ENCODE measurements at regions not wholly inside any gene's neighbourhood (a gene's known extent, or its start where the extent isn't known, plus 50 kb on each side); places are given as distances from the start of the nearest gene placed in this dataset.

DNA sequence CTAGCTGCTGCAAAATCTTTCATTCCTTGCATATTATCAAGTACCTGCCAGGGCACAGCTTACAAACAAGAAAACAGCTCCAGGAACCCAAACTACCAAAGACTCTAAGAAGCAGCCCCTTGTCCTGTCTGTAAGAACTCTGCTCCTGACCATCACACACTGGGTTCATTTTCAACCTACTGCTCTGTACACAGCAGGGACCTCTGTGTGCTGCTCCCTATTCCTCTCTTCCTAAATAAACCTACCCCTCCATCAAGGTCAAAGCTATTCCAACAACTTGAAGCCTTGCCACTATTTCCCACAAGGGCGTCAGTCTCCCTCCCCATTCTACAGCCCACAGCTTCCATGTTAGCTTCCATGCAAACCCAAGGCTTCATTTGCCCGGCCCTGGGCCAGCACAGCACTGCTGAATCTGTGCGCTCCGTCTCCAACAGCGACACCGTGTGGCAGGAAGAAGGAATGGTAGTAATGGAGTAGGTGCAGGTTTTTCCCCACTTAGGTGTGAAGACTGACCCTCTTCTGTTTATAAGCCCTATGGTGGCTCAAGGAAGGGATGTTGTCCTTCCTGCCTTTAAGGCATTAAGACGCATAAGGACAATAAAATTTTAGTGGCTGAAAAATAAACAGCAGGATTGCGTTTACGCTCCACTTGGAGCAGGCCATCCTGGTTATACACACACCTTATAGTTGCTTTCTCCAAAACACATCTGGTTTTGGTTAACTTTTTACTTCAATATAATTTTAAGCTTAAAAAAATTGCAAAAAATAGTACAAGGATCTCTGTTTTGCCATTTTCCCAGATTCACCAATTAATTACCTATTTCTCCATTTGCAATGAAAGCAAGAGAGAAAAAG, 115.2 kb upstream of the NXT1 start:
- Histone ChIP-seq H2BK5ac (ENCODE audit: low read depth, low read length, poor library complexity, severe bottlenecking) (no peak overlapping the region), H4K91ac (ENCODE audit: low read length) (no peak overlapping the region), H3K18ac (ENCODE audit: low read depth in 1 of 2, low read length in 2 of 2) (peak overlapping the region in 1 of 2 experiments; percentile 14), H3K9ac (ENCODE audit: low read length) (no peak overlapping the region), H3K23ac (ENCODE audit: low read length in 2 of 2) (no peak overlapping the region), H2AFZ (ENCODE audit: low read depth, low read length) (peak overlapping the region; percentile 18), H3K27me3 (ENCODE audit: control insufficient read depth in 1 of 2, insufficient read depth in 1 of 2, low read length in 2 of 2) (no peaks in the 10 kb centered on the region), H3K4ac (ENCODE audit: low read depth in 1 of 2, low read length in 2 of 2) (no peak overlapping the region), H2BK120ac (ENCODE audit: low read depth, low read length) (no peak overlapping the region), H2BK15ac (ENCODE audit: low read depth, poor library complexity, severe bottlenecking) (no peak overlapping the region), H3K79me1 (replicated peaks; ENCODE audit: low read length, poor library complexity, severe bottlenecking) (no peaks in the 10 kb centered on the region), H3K9me3 (ENCODE audit: control insufficient read depth, low read length) (peaks cover 11% of the 10 kb centered on the region), H2AK5ac (ENCODE audit: low read length, severe bottlenecking) (no peak overlapping the region), H2BK12ac (ENCODE audit: low read length in 2 of 2) (no peak overlapping the region), H3K4me1 (ENCODE audit: control insufficient read depth, insufficient read depth, low read depth, low read length) (peaks cover 5% of the 10 kb centered on the region), H3K4me2 (ENCODE audit: low read length, poor library complexity, severe bottlenecking) (no peak overlapping the region), H3K14ac (ENCODE audit: low read length in 2 of 2) (no peak overlapping the region), H3K36me3 (ENCODE audit: control insufficient read depth in 1 of 2, insufficient read depth in 2 of 2, low read depth in 1 of 2, low read length in 2 of 2) (no peaks in the 10 kb centered on the region), H4K8ac (ENCODE audit: low read length) (no peak overlapping the region), H3K4me3 (ENCODE audit: insufficient read depth in 1 of 2, low read depth in 1 of 2, low read length in 2 of 2) (no peak overlapping the region), H3K27ac (ENCODE audit: low read length, poor library complexity, severe bottlenecking) (no peak overlapping the region)
- DNase-seq: peak; percentile 69
- WGBS: 4% methylated on average over 6 of the region's 9 CpGs

DNA sequence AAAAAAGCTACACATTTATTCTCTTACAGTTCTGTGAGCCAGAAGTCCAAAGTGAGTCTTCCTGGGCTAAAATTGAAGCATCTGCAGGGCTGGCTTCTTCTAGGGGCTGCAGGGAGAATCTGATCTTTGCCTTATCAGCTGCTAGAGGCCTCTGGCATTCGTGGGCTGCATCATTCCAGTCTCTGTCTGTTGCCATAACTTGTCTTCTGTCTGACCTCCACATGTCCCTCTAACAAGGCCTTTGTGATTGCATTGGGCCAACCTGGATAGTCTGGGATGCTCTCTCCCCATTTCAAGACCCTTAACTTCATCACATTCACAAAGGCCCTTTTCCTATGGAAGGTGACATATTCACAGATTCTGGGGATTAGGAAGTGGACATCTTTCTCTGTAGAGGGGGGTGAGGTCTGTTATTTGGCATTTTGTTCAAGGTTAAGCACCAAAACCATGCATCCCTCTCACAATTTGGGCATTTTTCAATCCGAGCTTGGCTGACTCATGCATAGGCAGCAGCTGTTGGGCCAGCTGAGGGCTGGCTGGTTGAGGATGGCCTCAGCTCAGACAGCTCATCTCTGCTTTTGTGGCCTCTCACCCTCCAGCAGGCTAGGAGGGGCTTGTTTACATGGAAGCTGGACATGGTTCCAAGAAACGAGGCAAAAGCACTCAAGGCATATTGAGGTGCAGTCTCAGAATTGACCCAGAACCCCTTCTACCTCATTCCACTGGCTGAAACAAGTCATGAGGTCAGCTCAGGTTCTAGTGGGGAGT, 116.1 kb upstream of the NXT1 start:
- no peak overlapping the region for H3K4me3 ChIP-seq (ENCODE audit: insufficient read depth in 1 of 2, low read depth in 1 of 2, low read length in 2 of 2)
- no peak overlapping the region for H2BK120ac ChIP-seq (ENCODE audit: low read depth, low read length)
- WGBS: 29% methylated on average over 3 of the region's 3 CpGs

DNA sequence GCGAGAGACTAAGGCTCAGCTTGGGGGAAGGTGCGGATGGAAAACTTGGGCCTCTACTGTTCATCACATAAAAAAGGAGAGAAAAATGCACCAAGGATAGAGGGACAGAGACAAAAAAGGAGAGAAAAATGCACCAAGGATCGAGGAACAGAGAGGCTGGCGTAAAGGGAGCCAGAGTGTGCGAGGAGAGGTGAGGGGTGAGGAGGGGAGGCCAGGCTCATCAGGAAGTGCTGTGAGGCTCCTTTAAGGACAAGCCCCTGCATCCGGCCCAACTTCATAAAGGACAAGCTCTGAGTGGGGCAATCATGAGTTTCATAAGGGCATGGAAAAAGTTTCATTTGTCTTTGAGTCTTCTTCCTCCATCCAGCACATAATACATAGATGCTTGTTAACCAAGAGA, 117.2 kb upstream of the NXT1 start:
- Histone ChIP-seq H3K9ac (ENCODE audit: low read length) (no peak overlapping the region), H2BK15ac (ENCODE audit: low read depth, poor library complexity, severe bottlenecking) (no peak overlapping the region), H2BK120ac (ENCODE audit: low read depth, low read length) (no peak overlapping the region), H3K14ac (ENCODE audit: low read length in 2 of 2) (no peak overlapping the region), H3K4me2 (ENCODE audit: low read length, poor library complexity, severe bottlenecking) (no peak overlapping the region), H3K4ac (ENCODE audit: low read depth in 1 of 2, low read length in 2 of 2) (peak overlapping the region in 1 of 2 experiments; percentile 26), H4K91ac (ENCODE audit: low read length) (no peak overlapping the region), H3K36me3 (ENCODE audit: control insufficient read depth in 1 of 2, insufficient read depth in 2 of 2, low read depth in 1 of 2, low read length in 2 of 2) (no peaks in the 10 kb centered on the region), H2BK5ac (ENCODE audit: low read depth, low read length, poor library complexity, severe bottlenecking) (no peak overlapping the region), H2BK12ac (ENCODE audit: low read length in 2 of 2) (peak overlapping the region; percentile 33 to 72), H3K27me3 (ENCODE audit: control insufficient read depth in 1 of 2, insufficient read depth in 1 of 2, low read length in 2 of 2) (no peaks in the 10 kb centered on the region), H2AK5ac (ENCODE audit: low read length, severe bottlenecking) (no peak overlapping the region), H3K23ac (ENCODE audit: low read length in 2 of 2) (no peak overlapping the region), H3K27ac (ENCODE audit: low read length, poor library complexity, severe bottlenecking) (no peak overlapping the region), H3K79me1 (replicated peaks; ENCODE audit: low read length, poor library complexity, severe bottlenecking) (no peaks in the 10 kb centered on the region), H3K9me3 (ENCODE audit: control insufficient read depth, low read length) (peaks cover 11% of the 10 kb centered on the region), H2AFZ (ENCODE audit: low read depth, low read length) (no peak overlapping the region), H3K4me3 (ENCODE audit: insufficient read depth in 1 of 2, low read depth in 1 of 2, low read length in 2 of 2) (no peak overlapping the region), H4K8ac (ENCODE audit: low read length) (no peak overlapping the region), H3K18ac (ENCODE audit: low read depth in 1 of 2, low read length in 2 of 2) (no peak overlapping the region), H3K4me1 (ENCODE audit: control insufficient read depth, insufficient read depth, low read depth, low read length) (peaks cover 5% of the 10 kb centered on the region)
- no peak for DNase-seq
- WGBS: 89% methylated on average over 6 of the region's 6 CpGs

More for the DNA sequence above, 116.1 kb upstream of the NXT1 start:
- no peaks in the 10 kb centered on the region for H3K27me3 ChIP-seq (ENCODE audit: control insufficient read depth in 1 of 2, insufficient read depth in 1 of 2, low read length in 2 of 2)
- peak overlapping the region in 1 of 2 experiments; percentile 7 for H3K18ac ChIP-seq (ENCODE audit: low read depth in 1 of 2, low read length in 2 of 2)
- H3K36me3 ChIP-seq (ENCODE audit: control insufficient read depth in 1 of 2, insufficient read depth in 2 of 2, low read depth in 1 of 2, low read length in 2 of 2): no peaks in the 10 kb centered on the region
- H3K4me1 ChIP-seq (ENCODE audit: control insufficient read depth, insufficient read depth, low read depth, low read length): peaks cover 5% of the 10 kb centered on the region
- H2AK5ac ChIP-seq (ENCODE audit: low read length, severe bottlenecking): no peak overlapping the region
- H2BK5ac ChIP-seq (ENCODE audit: low read depth, low read length, poor library complexity, severe bottlenecking): no peak overlapping the region
- no peak overlapping the region for H2BK15ac ChIP-seq (ENCODE audit: low read depth, poor library complexity, severe bottlenecking)
- peaks cover 11% of the 10 kb centered on the region for H3K9me3 ChIP-seq (ENCODE audit: control insufficient read depth, low read length)
- no peak overlapping the region for H3K27ac ChIP-seq (ENCODE audit: low read length, poor library complexity, severe bottlenecking)
- no peaks in the 10 kb centered on the region for H3K79me1 ChIP-seq (replicated peaks; ENCODE audit: low read length, poor library complexity, severe bottlenecking)
- no peak overlapping the region for H3K23ac ChIP-seq (ENCODE audit: low read length in 2 of 2)
- H3K9ac ChIP-seq (ENCODE audit: low read length): peak overlapping the region; percentile 36
- peak overlapping the region in 1 of 2 experiments; percentile 40 for H2BK12ac ChIP-seq (ENCODE audit: low read length in 2 of 2)
- peak overlapping the region in 1 of 2 experiments; percentile 41 for H3K14ac ChIP-seq (ENCODE audit: low read length in 2 of 2)
- no peak overlapping the region for H4K91ac ChIP-seq (ENCODE audit: low read length)
- H2AFZ ChIP-seq (ENCODE audit: low read depth, low read length): no peak overlapping the region
- no peak overlapping the region for H3K4ac ChIP-seq (ENCODE audit: low read depth in 1 of 2, low read length in 2 of 2)
- H4K8ac ChIP-seq (ENCODE audit: low read length): no peak overlapping the region
- H3K4me2 ChIP-seq (ENCODE audit: low read length, poor library complexity, severe bottlenecking): no peak overlapping the region
- peak; percentile 48 for DNase-seq

DNA sequence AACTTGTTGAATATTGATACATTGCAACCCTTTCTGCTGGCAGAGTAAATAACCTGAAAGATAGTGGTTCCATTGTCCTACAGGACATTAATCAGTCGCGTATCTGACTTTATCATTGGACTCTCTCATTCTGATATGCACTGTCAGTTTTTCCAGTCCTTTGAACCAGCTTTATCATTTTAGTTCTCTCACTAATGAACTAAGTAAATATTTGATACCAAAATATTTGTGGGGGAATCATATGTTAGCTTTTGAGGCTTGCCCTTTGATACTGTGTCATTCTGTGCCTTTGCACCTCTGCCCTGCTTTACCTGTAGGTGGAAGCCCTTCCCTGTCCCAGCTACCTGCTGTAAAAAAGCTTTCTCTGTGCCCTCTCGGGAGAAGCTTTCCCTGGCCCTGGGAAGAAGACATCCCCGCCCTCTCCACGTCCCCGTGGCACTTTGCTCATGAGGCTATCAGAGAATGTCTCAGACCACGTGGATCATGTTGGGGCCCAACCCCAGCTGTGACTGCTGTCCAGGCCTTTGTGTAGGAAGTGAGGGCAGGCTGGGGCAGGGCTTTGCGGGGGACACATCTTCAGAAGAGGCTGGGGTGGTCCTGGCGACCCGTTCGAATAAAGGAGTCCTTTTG, 117.8 kb upstream of the NXT1 start:
- Histone ChIP-seq H3K4me3 (ENCODE audit: insufficient read depth in 1 of 2, low read depth in 1 of 2, low read length in 2 of 2) (peak overlapping the region in 1 of 2 experiments; percentile 6), H3K9ac (ENCODE audit: low read length) (no peak overlapping the region), H3K4ac (ENCODE audit: low read depth in 1 of 2, low read length in 2 of 2) (peak overlapping the region in 1 of 2 experiments; percentile 26), H2BK15ac (ENCODE audit: low read depth, poor library complexity, severe bottlenecking) (peak overlapping the region; percentile 30), H3K27me3 (ENCODE audit: control insufficient read depth in 1 of 2, insufficient read depth in 1 of 2, low read length in 2 of 2) (no peaks in the 10 kb centered on the region), H2BK5ac (ENCODE audit: low read depth, low read length, poor library complexity, severe bottlenecking) (no peak overlapping the region), H3K4me1 (ENCODE audit: control insufficient read depth, insufficient read depth, low read depth, low read length) (peaks cover 5% of the 10 kb centered on the region), H4K8ac (ENCODE audit: low read length) (no peak overlapping the region), H2AK5ac (ENCODE audit: low read length, severe bottlenecking) (no peak overlapping the region), H3K9me3 (ENCODE audit: control insufficient read depth, low read length) (peaks cover 11% of the 10 kb centered on the region), H2BK120ac (ENCODE audit: low read depth, low read length) (no peak overlapping the region), H3K36me3 (ENCODE audit: control insufficient read depth in 1 of 2, insufficient read depth in 2 of 2, low read depth in 1 of 2, low read length in 2 of 2) (no peaks in the 10 kb centered on the region), H3K23ac (ENCODE audit: low read length in 2 of 2) (no peak overlapping the region), H2AFZ (ENCODE audit: low read depth, low read length) (no peak overlapping the region), H3K27ac (ENCODE audit: low read length, poor library complexity, severe bottlenecking) (no peak overlapping the region), H3K79me1 (replicated peaks; ENCODE audit: low read length, poor library complexity, severe bottlenecking) (no peaks in the 10 kb centered on the region), H3K14ac (ENCODE audit: low read length in 2 of 2) (no peak overlapping the region), H2BK12ac (ENCODE audit: low read length in 2 of 2) (peak overlapping the region; percentile 72 to 76), H3K18ac (ENCODE audit: low read depth in 1 of 2, low read length in 2 of 2) (peak overlapping the region; percentile 25 to 35), H3K4me2 (ENCODE audit: low read length, poor library complexity, severe bottlenecking) (no peak overlapping the region), H4K91ac (ENCODE audit: low read length) (no peak overlapping the region)
- DNase-seq: no peak
- WGBS: 97% methylated on average over 9 of the region's 11 CpGs
